AG09309 (cell line): ENCODE measurements at regions not wholly inside any gene's neighbourhood (a gene's known extent, or its start where the extent isn't known, plus 50 kb on each side); places are given as distances from the start of the nearest gene placed in this dataset.

Experiments
- DNase-seq: peaks from one replicate; pipeline ENCODE4 v3.0.0-alpha.2; 2010; ENCODE audit warnings: low read depth
- H3K4me3 ChIP-seq: 2 replicates; pipeline ENCODE4 v1.5.1; 2011; ENCODE audit warnings: mild to moderate bottlenecking, low read depth, low read length, moderate library complexity; ENCODE audit not compliant: control insufficient read depth
- CTCF ChIP-seq: IDR thresholded peaks from 2 replicates; pipeline ENCODE4 v1.5.1; 2011; ENCODE audit warnings: mild to moderate bottlenecking, low read depth, low read length, inconsistent platforms; ENCODE audit not compliant: insufficient read depth, control insufficient read depth; ENCODE audit errors: missing control alignments

- TF ChIP-seq CTCF = no peak
- no peak for DNase-seq
- no peak overlapping the region for H3K4me3 ChIP-seq
Measured at GRCh38 chr4:81648576-81649275, 177.0 kb upstream of the RASGEF1B start.

GRCh38 chr4:81647388-81647787, 175.7 kb upstream of the RASGEF1B start:
- no peak for TF ChIP-seq CTCF
- DNase-seq = no peak
- H3K4me3 ChIP-seq = no peak overlapping the region

GRCh38 chr4:81642543-81642942, 170.8 kb upstream of the RASGEF1B start:
- DNase-seq = no peak
- no peak for TF ChIP-seq CTCF

GRCh38 chr4:81639248-81639647, 167.5 kb upstream of the RASGEF1B start:
- no peak for DNase-seq
- H3K4me3 ChIP-seq = no peak overlapping the region
- TF ChIP-seq CTCF = no peak

More at GRCh38 chr4:81642543-81642942, 170.8 kb upstream of the RASGEF1B start:
- H3K4me3 ChIP-seq = no peak overlapping the region

- H3K4me3 ChIP-seq = no peak overlapping the region
- no peak for TF ChIP-seq CTCF
- DNase-seq = no peak
Measured at GRCh38 chr4:81638698-81639097, 167.0 kb upstream of the RASGEF1B start.

GRCh38 chr4:81635739-81636138, 164.0 kb upstream of the RASGEF1B start:
- DNase-seq = no peak
- no peak for TF ChIP-seq CTCF
- no peak overlapping the region for H3K4me3 ChIP-seq
